AG04450 (cell line): ENCODE measurements at regions not wholly inside any gene's neighbourhood (a gene's known extent, or its start where the extent isn't known, plus 50 kb on each side); places are given as distances from the start of the nearest gene placed in this dataset.

Source experiments
- CTCF ChIA-PET: fragments of 300-600, 350-600 bp; formaldehyde crosslinking; extraction: SDS; loops from one replicate; lab custom pipeline; 2022; ENCODE audit warnings: antibody characterized with exemption, inconsistent platforms; lab: Charles Lee
- POLR2A ChIA-PET: fragments of 350-600 bp; formaldehyde crosslinking; extraction: SDS; loops from one replicate; lab custom pipeline; 2021; ENCODE audit warnings: antibody characterized with exemption, inconsistent platforms; lab: Yijun Ruan, JAX
- DNase-seq: peaks from one replicate; pipeline ENCODE4 v3.0.0-alpha.2; 2011; ENCODE audit warnings: low read depth, low spot score
- H3K27ac ChIP-seq: one replicate; pipeline ENCODE4 v1.5.1; 2012; ENCODE audit warnings: low read depth, low read length, control low read depth
- H3K27me3 ChIP-seq: one replicate; pipeline ENCODE4 v1.6.0; 2012; ENCODE audit warnings: low read length; ENCODE audit not compliant: control insufficient read depth, insufficient read depth
- H3K4me3 ChIP-seq: 2 replicates; pipeline ENCODE4 v1.5.1; 2011; ENCODE audit warnings: mild to moderate bottlenecking, low read depth, low read length, control low read depth
- H3K9me3 ChIP-seq: 2 replicates; pipeline ENCODE4 v1.5.1; 2012; ENCODE audit warnings: low read length; ENCODE audit not compliant: control insufficient read depth, insufficient read depth
- CTCF ChIP-seq: IDR thresholded peaks from 2 replicates; pipeline ENCODE4 v1.5.1; 2011; ENCODE audit warnings: low read depth, low read length, control low read depth, inconsistent platforms

- DNase-seq, result no peak
- ChIA-PET CTCF (no interaction called here), POLR2A (no interaction called here)
- Histone ChIP-seq H3K27me3 (no peaks in the 10 kb centered on the region), H3K9me3 (no peaks in the 10 kb centered on the region), H3K4me3 (no peak overlapping the region), H3K27ac (no peak overlapping the region)
- TF ChIP-seq CTCF, result no peak
These were observed 485.8 kb downstream of the ZNF536 start for GRCh38 chr19:30857966-30858490.

GRCh38 chr19:30857388-30857787, 485.2 kb downstream of the ZNF536 start:
- H3K4me3 ChIP-seq, result no peak overlapping the region
- H3K27me3 ChIP-seq, result no peaks in the 10 kb centered on the region
- POLR2A ChIA-PET, result no interaction called here
- TF ChIP-seq CTCF, result no peak
- CTCF ChIA-PET, result no interaction called here
- no peak overlapping the region for H3K27ac ChIP-seq
- DNase-seq, result no peak
- no peaks in the 10 kb centered on the region for H3K9me3 ChIP-seq

- ChIA-PET POLR2A (no interaction called here), CTCF (no interaction called here)
- no peak for DNase-seq
These were observed 484.6 kb downstream of the ZNF536 start for GRCh38 chr19:30856786-30857185.

GRCh38 chr19:30856376-30856775, 484.2 kb downstream of the ZNF536 start:
- POLR2A ChIA-PET, result no interaction called here

More at GRCh38 chr19:30856786-30857185, 484.6 kb downstream of the ZNF536 start:
- H3K9me3 ChIP-seq, result no peaks in the 10 kb centered on the region
- H3K27me3 ChIP-seq, result no peaks in the 10 kb centered on the region
- TF ChIP-seq CTCF, result no peak
- H3K4me3 ChIP-seq, result no peak overlapping the region
- no peak overlapping the region for H3K27ac ChIP-seq

GRCh38 chr19:30855442-30855841, 483.3 kb downstream of the ZNF536 start:
- no peaks in the 10 kb centered on the region for H3K9me3 ChIP-seq
- no peak overlapping the region for H3K27ac ChIP-seq
- no peak overlapping the region for H3K4me3 ChIP-seq
- ChIA-PET CTCF (no interaction called here), POLR2A (no interaction called here)
- TF ChIP-seq CTCF, result no peak
- DNase-seq, result no peak
- no peaks in the 10 kb centered on the region for H3K27me3 ChIP-seq

More at GRCh38 chr19:30856376-30856775, 484.2 kb downstream of the ZNF536 start:
- CTCF ChIA-PET, result no interaction called here
- Histone ChIP-seq H3K4me3 (no peak overlapping the region), H3K9me3 (no peaks in the 10 kb centered on the region), H3K27ac (no peak overlapping the region), H3K27me3 (no peaks in the 10 kb centered on the region)
- TF ChIP-seq CTCF, result no peak
- no peak for DNase-seq
